Cardiac muscle cell (in vitro differentiated cells and primary cell): ENCODE measurements at regions not wholly inside any gene's neighbourhood (a gene's known extent, or its start where the extent isn't known, plus 50 kb on each side); places are given as distances from the start of the nearest gene placed in this dataset.

ENCODE experiments used
- DNase-seq, 2 donors: peaks; one replicate each; pipeline versions ENCODE4 v3.0.0 to v3.0.0-alpha.2; 2010 to 2017; ENCODE audit warnings: low read depth in 1 of 2, low spot score in 1 of 2
- H3K27ac ChIP-seq: fragments of 200-600 bp; sonication (generic); 2 replicates; pipeline ENCODE4 v1.5.1; 2016
- H3K27me3 ChIP-seq: fragments of 200-600 bp; sonication (generic); 2 replicates; pipeline ENCODE4 v1.6.0; 2016; ENCODE audit warnings: control low read depth
- H3K36me3 ChIP-seq: fragments of 200-600 bp; sonication (generic); 2 replicates; pipeline ENCODE4 v1.5.1; 2016; ENCODE audit warnings: control low read depth
- H3K4me1 ChIP-seq: fragments of 200-600 bp; sonication (generic); 2 replicates; pipeline ENCODE4 v1.8.1; 2017; ENCODE audit warnings: low read depth, mild to moderate bottlenecking, mixed run types
- H3K4me3 ChIP-seq: fragments of 200-600 bp; sonication (generic); 2 replicates; pipeline ENCODE4 v1.5.1; 2016; ENCODE audit warnings: mild to moderate bottlenecking
- H3K9me3 ChIP-seq: fragments of 200-600 bp; sonication (generic); 2 replicates; pipeline ENCODE4 v1.5.1; 2017; ENCODE audit warnings: low read depth, mild to moderate bottlenecking, control low read depth
- CTCF ChIP-seq: IDR thresholded peaks from 2 replicates; pipeline ENCODE4 v1.5.1; 2012; ENCODE audit warnings: low read depth, mild to moderate bottlenecking, low read length

GRCh38 chr4:130233377-130234047 lies 1137.6 kb downstream of the C4orf33 start:
- H3K4me3 ChIP-seq, result no peak overlapping the region
- TF ChIP-seq CTCF, result no peak
- no peak overlapping the region for H3K27ac ChIP-seq
- peak in 1 of 2 donors; percentile 6 for DNase-seq
- no peaks in the 10 kb centered on the region for H3K36me3 ChIP-seq
- no peaks in the 10 kb centered on the region for H3K4me1 ChIP-seq
- no peaks in the 10 kb centered on the region for H3K27me3 ChIP-seq
- H3K9me3 ChIP-seq, result no peaks in the 10 kb centered on the region

GRCh38 chr4:130238121-130238520 lies 1142.2 kb downstream of the C4orf33 start:
- H3K27ac ChIP-seq, result no peak overlapping the region
- no peaks in the 10 kb centered on the region for H3K4me1 ChIP-seq
- no peak overlapping the region for H3K4me3 ChIP-seq
- no peak for DNase-seq
- no peaks in the 10 kb centered on the region for H3K9me3 ChIP-seq
- no peaks in the 10 kb centered on the region for H3K27me3 ChIP-seq
- TF ChIP-seq CTCF, result no peak
- no peaks in the 10 kb centered on the region for H3K36me3 ChIP-seq

- Histone ChIP-seq H3K4me1 (no peaks in the 10 kb centered on the region), H3K27ac (no peak overlapping the region), H3K27me3 (no peaks in the 10 kb centered on the region), H3K4me3 (no peak overlapping the region), H3K36me3 (no peaks in the 10 kb centered on the region), H3K9me3 (no peaks in the 10 kb centered on the region)
- DNase-seq, result no peak
- TF ChIP-seq CTCF, result no peak
These were observed 1153.0 kb downstream of the C4orf33 start for GRCh38 chr4:130249002-130249401.

GRCh38 chr4:130257271-130257670 lies 1161.3 kb downstream of the C4orf33 start:
- TF ChIP-seq CTCF, result no peak
- Histone ChIP-seq H3K9me3 (no peaks in the 10 kb centered on the region), H3K4me1 (no peaks in the 10 kb centered on the region), H3K27me3 (no peaks in the 10 kb centered on the region), H3K4me3 (no peak overlapping the region), H3K27ac (no peak overlapping the region), H3K36me3 (no peaks in the 10 kb centered on the region)
- DNase-seq, result peak in 1 of 2 donors; percentile 56

GRCh38 chr4:130266814-130267213 lies 1170.9 kb downstream of the C4orf33 start:
- no peak for TF ChIP-seq CTCF
- no peaks in the 10 kb centered on the region for H3K9me3 ChIP-seq
- no peaks in the 10 kb centered on the region for H3K36me3 ChIP-seq
- no peak overlapping the region for H3K4me3 ChIP-seq
- no peak for DNase-seq
- H3K27ac ChIP-seq, result no peak overlapping the region
- no peaks in the 10 kb centered on the region for H3K4me1 ChIP-seq
- H3K27me3 ChIP-seq, result no peaks in the 10 kb centered on the region
